ENCODE measurements at regions not wholly inside any gene's neighbourhood (a gene's known extent, or its start where the extent isn't known, plus 50 kb on each side); places are given as distances from the start of the nearest gene placed in this dataset.

- no peak overlapping the region for H3K27ac ChIP-seq (ENCODE audit: low read depth, low read length)
- no peak overlapping the region for H3K4me3 Mint-ChIP-seq
- intact Hi-C loops (cut with micrococcal nuclease): no loop called here
- ChIA-PET POLR2A (no interaction called here), CTCF (no interaction called here)
- no peaks in the 10 kb centered on the region for H3K4me1 Mint-ChIP-seq
- no peaks in the 10 kb centered on the region for H3K36me3 Mint-ChIP-seq
- no peaks in the 10 kb centered on the region for H3K36me3 ChIP-seq (ENCODE audit: control insufficient read depth in 2 of 3, insufficient read depth in 3 of 3, low read length in 3 of 3)
- H3K9me3 Mint-ChIP-seq: peaks cover 0 to 17% (median 2%) of the 10 kb centered on the region in 11 donors
- no peaks in the 10 kb centered on the region for H3K4me1 ChIP-seq (ENCODE audit: control insufficient read depth in 2 of 2, insufficient read depth in 2 of 2, low read length in 2 of 2)
- H3K9me3 ChIP-seq (ENCODE audit: control insufficient read depth in 2 of 3, low read length in 3 of 3): peaks cover 0 to 4% (median 0%) of the 10 kb centered on the region in 3 experiments
- no peak for ATAC-seq
- no peak overlapping the region for H3K4me3 ChIP-seq (ENCODE audit: low read length)
- H3K27ac Mint-ChIP-seq: no peak overlapping the region
- peaks cover 0 to 6% (median 0%) of the 10 kb centered on the region in 5 donors for H3K27me3 Mint-ChIP-seq
- DNase-seq: no peak
- no peaks in the 10 kb centered on the region for H3K27me3 ChIP-seq (ENCODE audit: control insufficient read depth in 2 of 2, insufficient read depth in 2 of 2, low read length in 2 of 2)
These were observed 487.3 kb upstream of the DCC start for GRCh38 chr18:51852681-51853080.

DNA sequence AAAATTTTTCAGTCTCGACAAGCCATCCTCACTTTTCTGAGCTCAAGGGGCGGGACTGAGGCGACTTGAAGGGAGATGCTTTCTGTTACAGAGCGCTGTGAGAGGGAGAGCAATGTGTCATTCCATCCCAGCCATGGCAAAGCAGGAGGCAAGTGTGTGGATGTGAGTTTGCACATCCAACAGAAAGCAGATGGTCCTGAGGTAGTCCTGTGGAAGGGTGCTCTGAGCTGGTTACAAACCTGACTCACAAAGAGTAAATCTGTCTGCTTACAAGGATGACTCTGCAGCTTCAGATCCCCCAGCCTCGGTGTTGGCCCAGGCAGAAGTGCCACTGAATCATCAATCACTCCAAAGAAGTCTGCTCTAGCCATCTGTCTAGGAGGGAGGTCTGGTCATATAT, 482.0 kb upstream of the DCC start:
- intact Hi-C loops (cut with micrococcal nuclease): no loop called here
- no peaks in the 10 kb centered on the region for H3K36me3 ChIP-seq (ENCODE audit: control insufficient read depth in 2 of 3, insufficient read depth in 3 of 3, low read length in 3 of 3)
- Mint-ChIP-seq H3K9me3 (peaks cover 0 to 8% (median 2%) of the 10 kb centered on the region in 11 donors), H3K4me3 (no peak overlapping the region), H3K4me1 (no peaks in the 10 kb centered on the region), H3K27me3 (peaks cover 0 to 4% (median 0%) of the 10 kb centered on the region in 5 donors), H3K27ac (no peak overlapping the region), H3K36me3 (peaks cover 0 to under 1% (median 0%) of the 10 kb centered on the region in 5 donors)
- ChIA-PET CTCF (no interaction called here), POLR2A (no interaction called here)
- no peak for DNase-seq
- H3K4me1 ChIP-seq (ENCODE audit: control insufficient read depth in 2 of 2, insufficient read depth in 2 of 2, low read length in 2 of 2): no peaks in the 10 kb centered on the region
- H3K4me3 ChIP-seq (ENCODE audit: low read length): no peak overlapping the region
- no peak overlapping the region for H3K27ac ChIP-seq (ENCODE audit: low read depth, low read length)
- no peaks in the 10 kb centered on the region for H3K27me3 ChIP-seq (ENCODE audit: control insufficient read depth in 2 of 2, insufficient read depth in 2 of 2, low read length in 2 of 2)
- ATAC-seq: no peak
- H3K9me3 ChIP-seq (ENCODE audit: control insufficient read depth in 2 of 3, low read length in 3 of 3): peaks cover 0 to 4% (median 0%) of the 10 kb centered on the region in 3 experiments

DNA sequence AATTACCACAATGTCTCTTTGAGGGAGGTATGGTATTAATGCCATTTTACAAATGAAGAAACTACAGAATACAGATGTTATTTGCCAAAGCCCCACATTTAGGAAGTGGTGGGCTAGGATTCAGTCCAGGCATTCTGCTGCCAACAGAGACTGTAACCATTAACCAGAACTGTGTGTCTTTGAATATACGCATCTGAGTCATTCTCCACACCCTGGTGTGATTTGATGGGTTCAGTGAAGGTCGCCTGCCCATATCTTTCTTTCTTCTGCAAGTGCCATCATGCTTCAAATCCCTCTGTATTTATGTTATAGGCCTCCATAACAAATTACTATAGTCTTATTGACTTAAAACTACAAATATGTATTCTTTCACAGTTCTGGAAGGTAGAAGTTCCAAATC, 479.0 kb upstream of the DCC start:
- H3K4me3 Mint-ChIP-seq: no peak overlapping the region
- POLR2A ChIA-PET: no interaction called here
- DNase-seq: no peak
- Histone ChIP-seq H3K36me3 (ENCODE audit: control insufficient read depth in 2 of 3, insufficient read depth in 3 of 3, low read length in 3 of 3) (no peaks in the 10 kb centered on the region), H3K27ac (ENCODE audit: low read depth, low read length) (no peak overlapping the region), H3K4me1 (ENCODE audit: control insufficient read depth in 2 of 2, insufficient read depth in 2 of 2, low read length in 2 of 2) (no peaks in the 10 kb centered on the region), H3K27me3 (ENCODE audit: control insufficient read depth in 2 of 2, insufficient read depth in 2 of 2, low read length in 2 of 2) (no peaks in the 10 kb centered on the region), H3K4me3 (ENCODE audit: low read length) (no peak overlapping the region), H3K9me3 (ENCODE audit: control insufficient read depth in 2 of 3, low read length in 3 of 3) (peaks cover 0 to 4% (median 0%) of the 10 kb centered on the region in 3 experiments)
- H3K27ac Mint-ChIP-seq: no peak overlapping the region
- H3K36me3 Mint-ChIP-seq: peaks cover 0 to 3% (median 0%) of the 10 kb centered on the region in 5 donors
- intact Hi-C loops (cut with micrococcal nuclease): no loop called here
- H3K4me1 Mint-ChIP-seq: no peaks in the 10 kb centered on the region
- no peak for ATAC-seq
- CTCF ChIA-PET: no interaction called here
- no peaks in the 10 kb centered on the region for H3K27me3 Mint-ChIP-seq
- H3K9me3 Mint-ChIP-seq: peaks cover 0 to 10% (median 5%) of the 10 kb centered on the region in 11 donors

DNA sequence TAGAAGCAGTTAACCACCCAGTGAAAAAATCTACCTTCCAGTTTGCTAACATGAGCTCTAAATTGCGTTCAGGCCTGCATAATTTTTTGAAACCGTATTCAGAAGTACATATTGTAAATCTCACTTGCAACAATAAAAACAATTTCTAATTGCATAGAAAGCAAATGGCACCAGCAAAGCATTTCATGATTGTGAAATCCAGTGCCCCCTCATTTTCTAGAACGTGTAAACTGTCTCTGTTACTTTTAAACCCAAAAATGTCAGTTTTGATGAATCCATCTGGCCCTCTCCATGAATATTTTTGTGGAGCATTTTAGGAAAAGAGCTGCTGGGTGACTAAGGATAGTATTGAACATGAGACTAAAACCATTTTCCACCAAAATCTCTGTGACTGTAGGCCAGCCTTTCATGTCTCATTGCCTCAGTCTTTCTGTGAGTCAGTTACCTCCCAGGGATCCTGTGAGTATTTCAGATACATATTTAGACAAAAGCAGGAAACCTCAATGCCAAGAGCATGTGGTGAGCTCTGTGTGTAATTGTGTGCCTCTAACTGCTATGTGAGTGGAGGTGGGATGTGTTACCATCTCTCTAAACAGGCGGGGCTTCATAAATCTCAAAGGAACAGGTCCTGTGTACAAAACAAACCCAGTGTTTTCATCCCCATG, 477.8 kb upstream of the DCC start:
- Mint-ChIP-seq H3K4me3 (no peak overlapping the region), H3K36me3 (peaks cover 0 to 3% (median 0%) of the 10 kb centered on the region in 5 donors), H3K27ac (no peak overlapping the region), H3K9me3 (peaks cover 0 to 15% (median 4%) of the 10 kb centered on the region in 11 donors), H3K27me3 (no peaks in the 10 kb centered on the region), H3K4me1 (no peaks in the 10 kb centered on the region)
- H3K4me3 ChIP-seq (ENCODE audit: low read length): no peak overlapping the region
- CTCF ChIA-PET: no interaction called here
- no peak overlapping the region for H3K27ac ChIP-seq (ENCODE audit: low read depth, low read length)
- H3K27me3 ChIP-seq (ENCODE audit: control insufficient read depth in 2 of 2, insufficient read depth in 2 of 2, low read length in 2 of 2): no peaks in the 10 kb centered on the region
- H3K4me1 ChIP-seq (ENCODE audit: control insufficient read depth in 2 of 2, insufficient read depth in 2 of 2, low read length in 2 of 2): no peaks in the 10 kb centered on the region
- ATAC-seq (no peak), DNase-seq (no peak)
- no peaks in the 10 kb centered on the region for H3K9me3 ChIP-seq (ENCODE audit: control insufficient read depth in 2 of 3, low read length in 3 of 3)
- no peaks in the 10 kb centered on the region for H3K36me3 ChIP-seq (ENCODE audit: control insufficient read depth in 2 of 3, insufficient read depth in 3 of 3, low read length in 3 of 3)
- intact Hi-C loops (cut with micrococcal nuclease): no loop called here
- POLR2A ChIA-PET: no interaction called here

- Histone ChIP-seq H3K36me3 (ENCODE audit: control insufficient read depth in 2 of 3, insufficient read depth in 3 of 3, low read length in 3 of 3) (no peaks in the 10 kb centered on the region), H3K4me3 (ENCODE audit: low read length) (no peak overlapping the region), H3K27me3 (ENCODE audit: control insufficient read depth in 2 of 2, insufficient read depth in 2 of 2, low read length in 2 of 2) (no peaks in the 10 kb centered on the region), H3K9me3 (ENCODE audit: control insufficient read depth in 2 of 3, low read length in 3 of 3) (no peaks in the 10 kb centered on the region), H3K27ac (ENCODE audit: low read depth, low read length) (no peak overlapping the region), H3K4me1 (ENCODE audit: control insufficient read depth in 2 of 2, insufficient read depth in 2 of 2, low read length in 2 of 2) (no peaks in the 10 kb centered on the region)
- H3K36me3 Mint-ChIP-seq: peaks cover 0 to 3% (median 0%) of the 10 kb centered on the region in 5 donors
- no peaks in the 10 kb centered on the region for H3K27me3 Mint-ChIP-seq
- ATAC-seq: no peak
- intact Hi-C loops (cut with micrococcal nuclease): no loop called here
- ChIA-PET POLR2A (no interaction called here), CTCF (no interaction called here)
- H3K4me3 Mint-ChIP-seq: no peak overlapping the region
- H3K27ac Mint-ChIP-seq: no peak overlapping the region
- H3K9me3 Mint-ChIP-seq: peaks cover 2 to 25% (median 10%) of the 10 kb centered on the region in 11 donors
- no peaks in the 10 kb centered on the region for H3K4me1 Mint-ChIP-seq
- no peak for DNase-seq
These were observed 475.6 kb upstream of the DCC start for GRCh38 chr18:51864219-51864965.

DNA sequence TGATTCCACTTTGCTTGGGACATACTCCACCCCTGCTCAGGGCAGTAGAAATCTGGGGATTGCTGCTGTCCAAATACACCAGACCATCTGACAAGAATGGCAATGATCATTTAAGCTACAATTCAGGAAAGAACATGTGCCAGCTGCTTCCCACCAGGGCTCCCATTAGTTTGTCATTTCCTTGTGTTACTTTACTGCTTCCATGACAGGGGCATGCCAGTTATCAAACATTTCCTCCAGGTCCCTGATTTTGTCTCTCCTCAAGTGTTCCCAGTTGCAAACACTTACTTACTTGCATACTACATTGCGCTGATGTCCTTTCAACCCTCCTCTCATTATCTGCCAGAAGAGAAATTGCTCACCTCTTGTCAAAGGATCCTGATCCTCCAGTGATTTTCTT, 474.5 kb upstream of the DCC start:
- CTCF ChIA-PET: no interaction called here
- peaks cover 0 to 3% (median 0%) of the 10 kb centered on the region in 5 donors for H3K36me3 Mint-ChIP-seq
- Histone ChIP-seq H3K9me3 (ENCODE audit: control insufficient read depth in 2 of 3, low read length in 3 of 3) (no peaks in the 10 kb centered on the region), H3K27me3 (ENCODE audit: control insufficient read depth in 2 of 2, insufficient read depth in 2 of 2, low read length in 2 of 2) (no peaks in the 10 kb centered on the region), H3K4me1 (ENCODE audit: control insufficient read depth in 2 of 2, insufficient read depth in 2 of 2, low read length in 2 of 2) (no peaks in the 10 kb centered on the region), H3K4me3 (ENCODE audit: low read length) (no peak overlapping the region), H3K27ac (ENCODE audit: low read depth, low read length) (no peak overlapping the region), H3K36me3 (ENCODE audit: control insufficient read depth in 2 of 3, insufficient read depth in 3 of 3, low read length in 3 of 3) (no peaks in the 10 kb centered on the region)
- H3K4me1 Mint-ChIP-seq: no peaks in the 10 kb centered on the region
- H3K27me3 Mint-ChIP-seq: no peaks in the 10 kb centered on the region
- intact Hi-C loops (cut with micrococcal nuclease): no loop called here
- H3K9me3 Mint-ChIP-seq: peaks cover 4 to 27% (median 11%) of the 10 kb centered on the region in 11 donors
- DNase-seq (no peak), ATAC-seq (no peak)
- no peak overlapping the region for H3K27ac Mint-ChIP-seq
- no peak overlapping the region for H3K4me3 Mint-ChIP-seq
- POLR2A ChIA-PET: no interaction called here

- no peaks in the 10 kb centered on the region for H3K4me1 Mint-ChIP-seq
- ChIA-PET CTCF (no interaction called here), POLR2A (no interaction called here)
- Histone ChIP-seq H3K36me3 (ENCODE audit: control insufficient read depth in 2 of 3, insufficient read depth in 3 of 3, low read length in 3 of 3) (no peaks in the 10 kb centered on the region), H3K9me3 (ENCODE audit: control insufficient read depth in 2 of 3, low read length in 3 of 3) (no peaks in the 10 kb centered on the region), H3K27me3 (ENCODE audit: control insufficient read depth in 2 of 2, insufficient read depth in 2 of 2, low read length in 2 of 2) (no peaks in the 10 kb centered on the region), H3K27ac (ENCODE audit: low read depth, low read length) (no peak overlapping the region), H3K4me3 (ENCODE audit: low read length) (no peak overlapping the region), H3K4me1 (ENCODE audit: control insufficient read depth in 2 of 2, insufficient read depth in 2 of 2, low read length in 2 of 2) (no peaks in the 10 kb centered on the region)
- no peak overlapping the region for H3K27ac Mint-ChIP-seq
- no peak overlapping the region for H3K4me3 Mint-ChIP-seq
- ATAC-seq: no peak
- intact Hi-C loops (cut with micrococcal nuclease): no loop called here
- H3K36me3 Mint-ChIP-seq: peaks cover 0 to 3% (median 0%) of the 10 kb centered on the region in 5 donors
- H3K9me3 Mint-ChIP-seq: peaks cover 4 to 39% (median 12%) of the 10 kb centered on the region in 11 donors
- no peak for DNase-seq
- no peaks in the 10 kb centered on the region for H3K27me3 Mint-ChIP-seq
These were observed 472.2 kb upstream of the DCC start for GRCh38 chr18:51867767-51868166.
